NCI-H2196 (cell line): ENCODE measurements at regions not wholly inside any gene's neighbourhood (a gene's known extent, or its start where the extent isn't known, plus 50 kb on each side); places are given as distances from the start of the nearest gene placed in this dataset.

Source experiments
- DNase-seq: peaks from one replicate; lab custom pipeline; 2025; ENCODE audit not compliant: unreplicated experiment; lab: John Stamatoyannopoulos, UW

DNA sequence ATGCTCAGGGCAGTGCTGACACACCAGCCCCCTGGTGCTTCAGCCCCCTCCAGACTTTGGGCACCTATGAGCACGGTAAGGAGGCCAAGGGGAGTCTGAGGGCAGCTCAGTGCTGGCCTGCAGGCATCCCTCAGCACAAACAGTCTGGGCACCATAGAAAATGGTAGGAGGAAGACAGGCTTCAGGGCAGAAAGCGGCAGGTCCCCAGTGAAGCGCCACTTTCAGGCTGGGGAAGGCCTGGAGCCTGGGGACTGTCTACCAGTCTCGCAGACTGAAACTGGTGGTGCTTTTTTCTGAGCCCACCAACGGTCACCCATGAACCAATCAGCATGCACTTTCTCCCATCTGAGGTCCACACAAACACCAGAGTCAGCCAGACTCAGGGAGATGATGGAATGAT lies 1074.7 kb downstream of the PCDH18 start:
- no peak for DNase-seq

DNA sequence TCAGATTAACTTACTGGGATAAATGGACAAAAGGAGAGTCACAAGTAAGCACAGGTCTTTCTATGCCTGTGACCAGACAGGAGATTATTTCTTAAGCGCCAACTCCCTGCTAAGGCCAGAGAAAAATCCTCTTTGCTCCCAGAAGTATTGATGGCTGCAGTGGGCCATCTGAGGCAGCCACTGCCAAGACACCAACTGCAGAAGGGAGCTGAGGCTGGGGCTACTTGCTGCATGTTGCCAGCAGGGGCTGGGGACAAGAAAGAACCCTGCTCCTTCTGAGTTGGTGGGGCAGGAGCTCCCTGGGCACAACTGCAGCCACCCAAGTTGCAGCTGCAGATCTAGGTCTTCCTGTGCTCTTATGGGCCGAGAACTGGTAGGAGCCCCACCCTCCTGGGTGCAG lies 1075.3 kb downstream of the PCDH18 start:
- no peak for DNase-seq

DNA sequence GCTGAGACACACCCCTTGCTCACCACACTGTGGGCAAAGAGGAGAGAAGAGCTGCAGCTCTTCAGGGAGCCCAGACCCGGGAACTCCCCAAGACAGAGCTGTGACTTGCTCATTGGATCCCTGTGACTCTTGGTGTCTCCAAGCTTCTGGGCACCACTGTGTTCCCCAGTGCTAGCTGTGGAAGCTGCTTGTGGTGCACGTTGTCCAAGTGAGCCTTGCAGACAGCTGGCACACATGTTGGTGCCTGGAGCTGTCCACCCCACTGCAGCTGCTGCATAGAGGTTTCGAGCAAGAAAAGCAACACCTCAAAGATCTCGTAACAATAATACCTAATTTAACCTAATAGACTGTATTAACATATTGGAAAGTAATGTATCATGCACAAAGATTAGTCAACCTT lies 1089.3 kb downstream of the PCDH18 start:
- no peak for DNase-seq

DNA sequence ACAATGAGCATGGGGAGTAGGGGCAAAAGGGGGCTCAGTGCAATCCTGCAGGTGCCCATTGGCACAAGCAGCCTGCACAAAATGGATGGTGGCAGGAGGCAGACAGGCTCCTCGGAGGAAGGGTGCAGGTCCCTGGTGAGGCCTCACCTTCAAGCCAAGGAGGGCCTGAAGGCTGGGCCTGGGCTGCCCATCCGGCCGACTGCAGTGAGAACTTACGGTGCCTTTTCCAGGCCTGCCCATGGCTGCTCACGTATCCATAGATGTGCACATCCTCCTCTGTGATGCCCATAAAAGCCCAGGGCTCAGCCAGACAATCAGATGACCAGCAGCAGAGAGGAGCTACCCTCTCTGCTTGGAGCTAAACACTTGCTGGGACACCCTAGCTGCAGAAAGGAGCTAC lies 1089.8 kb downstream of the PCDH18 start:
- DNase-seq: no peak

DNA sequence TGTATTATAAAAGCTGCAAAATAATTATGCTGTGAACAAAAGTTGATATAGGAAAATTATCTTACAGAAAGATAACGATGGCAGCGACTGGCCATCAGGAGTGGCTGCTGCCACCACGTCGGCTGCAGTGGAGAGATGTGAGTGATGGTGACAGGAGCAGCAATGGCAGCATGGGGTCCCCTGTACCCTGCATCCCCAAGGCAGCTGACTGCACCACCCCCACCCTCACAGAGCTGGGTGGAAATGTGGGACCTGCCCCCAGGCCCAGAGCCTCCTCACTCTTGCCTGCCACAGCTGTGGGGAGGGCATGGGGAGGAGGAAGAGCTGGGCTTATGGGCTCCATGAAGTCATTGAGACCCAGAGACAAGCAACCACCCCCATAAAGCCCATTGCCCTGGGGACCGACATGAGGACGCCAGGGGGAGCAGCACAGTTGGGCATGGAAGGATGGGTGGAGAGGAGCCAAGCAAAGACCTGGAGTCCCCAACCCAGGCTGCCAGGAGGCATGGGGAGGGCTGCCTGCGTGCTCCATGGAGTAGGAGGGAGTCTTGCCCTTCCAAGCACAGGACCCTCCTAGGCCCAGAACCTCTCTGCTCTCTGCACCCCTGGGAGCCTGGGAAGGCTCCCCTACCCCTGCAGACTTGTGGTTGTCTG lies 1090.5 kb downstream of the PCDH18 start:
- DNase-seq: no peak

DNA sequence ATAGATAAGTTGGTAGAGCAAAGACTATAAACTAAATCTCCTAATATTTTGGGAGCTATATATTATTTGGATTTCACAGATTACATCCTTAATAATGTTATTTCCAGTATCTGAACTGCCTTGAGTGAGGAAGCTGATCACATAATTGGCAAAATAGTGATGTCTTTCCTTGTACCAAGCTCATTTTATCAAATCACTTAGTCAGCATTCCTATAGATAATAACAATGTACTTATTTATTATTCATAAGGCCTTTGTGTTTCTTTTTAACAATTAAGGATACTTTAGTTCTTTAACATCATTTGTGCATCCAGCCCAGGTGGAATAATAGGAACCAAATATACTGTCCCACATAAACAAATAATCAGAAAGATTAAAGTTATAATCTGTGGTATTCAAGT lies 1093.6 kb downstream of the PCDH18 start:
- no peak for DNase-seq

DNA sequence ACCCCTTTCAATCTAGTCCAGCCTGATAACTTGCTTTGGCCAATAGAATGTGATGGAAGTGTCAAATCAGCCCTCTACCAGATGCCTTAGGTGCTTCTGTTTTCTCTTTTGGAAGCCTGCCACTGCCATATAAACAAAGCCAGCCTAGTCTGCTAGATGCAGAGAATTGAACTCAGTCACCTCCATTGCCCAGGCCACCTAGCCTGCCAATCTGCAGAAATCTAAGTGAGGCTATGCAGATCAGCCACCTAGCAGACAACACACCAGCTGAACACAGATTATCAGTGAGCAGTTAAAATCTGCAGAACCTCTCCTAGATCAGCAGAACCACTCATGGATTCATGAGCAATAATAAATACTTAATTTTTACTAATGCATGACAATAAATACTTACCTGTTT lies 1108.2 kb downstream of the PCDH18 start:
- DNase-seq: no peak

DNA sequence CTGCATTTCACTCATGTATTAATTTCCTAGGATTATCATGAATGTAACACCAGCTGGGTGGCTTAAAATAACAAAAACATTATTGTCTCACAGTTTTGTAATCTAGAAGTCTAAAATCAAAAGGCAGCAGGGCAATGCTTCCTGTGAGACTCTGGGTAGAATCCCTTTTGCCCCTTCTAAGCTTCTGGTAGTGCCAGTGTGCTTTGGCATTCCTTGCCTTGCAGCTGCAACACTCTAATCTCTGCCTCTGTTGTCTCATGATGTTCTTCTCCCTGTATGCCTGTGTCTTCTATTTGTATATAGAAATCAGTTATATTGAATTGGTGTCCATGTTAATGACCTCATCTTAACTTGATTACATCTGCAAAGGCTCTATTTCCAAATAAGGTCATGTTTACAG lies 1117.3 kb downstream of the PCDH18 start:
- no peak for DNase-seq

DNA sequence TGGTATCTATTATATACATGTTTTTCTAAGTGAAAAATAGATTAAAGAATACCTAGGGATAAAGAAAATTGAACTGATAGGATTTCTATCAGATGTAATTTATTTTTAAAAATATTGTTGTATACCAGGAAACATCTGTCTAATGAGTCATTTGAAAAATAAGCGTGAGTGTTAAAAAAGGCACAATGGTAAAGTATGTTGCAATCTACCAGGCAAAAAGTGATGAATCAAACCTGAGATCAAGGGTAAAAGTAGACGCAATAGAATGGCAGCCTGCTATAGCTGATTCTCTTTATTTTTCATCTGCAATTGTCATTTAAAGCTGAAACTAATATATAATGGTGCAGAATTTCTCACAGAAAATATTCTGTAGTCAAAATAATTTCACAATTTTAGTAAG lies 1119.6 kb downstream of the PCDH18 start:
- no peak for DNase-seq

DNA sequence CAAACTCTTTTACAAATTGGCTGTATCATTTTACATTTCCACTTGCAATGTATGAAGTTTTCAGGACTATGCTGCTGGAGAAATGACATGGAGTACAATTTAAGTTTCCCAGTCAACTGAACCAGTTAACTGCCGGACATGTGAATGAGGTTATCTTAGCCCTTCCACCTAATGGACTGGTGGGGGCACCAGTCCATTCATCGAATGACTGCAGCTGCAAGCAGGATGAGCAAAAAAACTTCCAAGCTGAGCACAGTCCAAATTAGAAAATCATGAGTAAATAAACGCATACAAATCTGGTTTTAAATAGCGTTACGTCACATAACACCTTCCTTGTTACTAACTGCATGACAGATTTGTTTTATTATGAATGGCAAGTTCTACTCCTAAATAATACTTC lies 1131.5 kb downstream of the PCDH18 start:
- no peak for DNase-seq

DNA sequence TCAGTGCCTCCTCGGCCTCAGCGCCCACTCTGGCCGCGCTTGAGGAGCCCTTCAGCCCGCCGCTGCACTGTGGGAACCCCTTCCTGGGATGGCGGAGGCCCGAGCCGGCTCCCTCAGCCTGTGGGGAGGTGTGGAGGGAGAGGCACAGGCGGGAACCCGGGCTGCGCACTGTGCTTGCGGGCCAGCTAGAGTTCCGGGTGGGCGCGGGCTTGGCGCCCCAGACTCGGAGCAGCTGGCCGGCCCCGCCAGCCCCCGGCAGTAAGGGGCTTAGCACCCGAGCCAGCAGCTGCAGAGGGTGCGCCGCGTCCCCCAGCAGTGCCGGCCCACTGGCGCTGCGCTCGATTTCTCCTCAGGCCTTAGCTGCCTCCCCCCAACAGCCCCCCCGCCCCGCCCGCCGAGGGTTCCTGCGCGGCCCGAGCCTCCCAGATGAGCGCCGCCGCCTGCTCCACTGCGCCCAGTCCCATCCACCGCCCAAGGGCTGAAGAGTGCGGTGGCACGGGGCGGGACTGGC lies 1137.0 kb downstream of the PCDH18 start:
- no peak for DNase-seq

DNA sequence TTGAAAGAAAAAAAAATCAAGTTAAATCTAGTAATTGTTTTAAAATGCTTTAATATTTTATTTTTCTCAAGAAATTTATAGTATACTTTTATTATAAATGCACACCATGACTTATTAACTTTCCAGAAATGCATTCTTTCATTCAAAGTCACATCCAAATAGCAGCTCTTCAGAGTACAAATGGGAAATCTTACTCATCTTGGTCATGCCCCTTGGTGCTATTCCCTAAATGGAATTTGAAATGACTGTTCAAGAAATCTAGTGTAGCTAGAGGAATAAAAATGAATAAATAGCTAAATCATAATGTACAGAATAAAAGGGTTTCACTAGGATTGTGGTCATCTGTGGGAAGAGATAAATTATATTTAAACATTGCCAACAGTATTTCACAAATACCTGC lies 1139.7 kb downstream of the PCDH18 start:
- no peak for DNase-seq

DNA sequence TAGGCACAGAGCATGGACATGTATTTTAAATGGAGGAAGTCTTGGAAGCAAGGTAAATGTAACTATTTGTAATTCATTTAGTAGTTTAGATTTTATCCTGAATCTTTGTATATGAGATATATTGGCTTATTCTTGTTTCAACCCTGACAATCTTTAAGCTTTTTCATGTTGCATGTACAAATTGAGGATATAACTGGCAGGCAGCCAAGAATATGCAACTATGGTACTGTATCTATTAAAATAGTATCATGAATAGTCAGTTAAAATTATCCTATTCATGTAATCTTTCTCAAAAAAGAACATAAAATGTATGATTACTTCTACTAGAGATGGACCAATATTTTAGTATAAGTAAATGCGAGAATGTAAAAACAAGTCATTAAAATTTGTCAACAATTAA lies 1141.5 kb downstream of the PCDH18 start:
- no peak for DNase-seq

DNA sequence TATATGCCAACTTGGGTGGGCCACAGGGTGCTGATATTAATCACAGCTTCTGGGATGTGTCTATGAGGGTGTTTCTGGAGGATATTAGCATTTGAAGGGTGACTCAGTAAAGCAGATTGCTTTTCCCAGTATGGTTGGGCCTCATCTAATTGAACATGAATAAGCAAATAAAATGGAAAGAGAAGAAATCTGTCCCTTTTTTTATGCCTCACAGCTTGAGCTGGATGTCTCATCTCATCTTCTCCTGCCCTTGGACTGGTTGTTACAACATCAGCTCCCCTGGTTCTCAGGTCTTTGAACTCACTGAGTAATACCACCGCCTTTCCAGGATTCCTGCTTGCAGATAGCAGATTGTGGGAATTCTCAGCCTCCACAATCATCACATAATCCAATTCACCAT lies 1149.2 kb downstream of the PCDH18 start:
- DNase-seq: no peak

DNA sequence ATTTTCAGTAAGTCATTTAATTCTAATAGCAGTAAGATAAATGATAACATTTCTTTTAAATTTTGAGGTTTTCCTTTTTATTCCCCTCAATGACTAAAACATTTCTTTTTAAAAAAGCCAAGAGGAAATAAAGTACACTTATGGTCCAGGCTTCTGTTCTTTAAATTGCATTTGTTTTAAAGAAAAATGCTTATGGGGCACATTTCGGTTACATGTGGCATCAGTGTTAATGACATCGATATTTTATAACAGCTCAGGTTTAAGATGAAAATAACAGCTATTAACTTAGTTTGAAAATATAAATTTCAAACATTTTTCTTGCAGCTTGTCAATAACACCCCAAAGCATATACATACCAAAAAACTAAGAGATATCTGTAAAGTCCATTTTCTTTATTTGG lies 1161.1 kb downstream of the PCDH18 start:
- no peak for DNase-seq

DNA sequence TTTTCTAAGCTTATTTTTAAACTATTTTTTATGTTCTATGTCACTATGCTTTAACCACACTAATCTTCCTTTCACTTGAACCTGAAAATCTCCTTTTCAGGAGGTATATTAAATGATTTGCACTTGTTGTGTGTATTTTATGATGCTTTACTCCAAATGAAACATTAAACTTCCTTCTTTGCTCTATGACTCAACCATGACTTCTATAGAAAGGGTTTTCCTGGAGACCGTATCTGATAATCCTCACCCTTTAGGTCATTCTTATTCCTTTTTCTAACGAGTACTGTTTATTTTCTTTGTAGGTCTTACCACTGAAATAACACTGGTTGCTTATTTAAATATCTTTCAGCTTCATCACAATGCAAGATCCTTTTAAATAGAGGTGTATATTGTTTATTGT lies 1163.2 kb downstream of the PCDH18 start:
- no peak for DNase-seq

DNA sequence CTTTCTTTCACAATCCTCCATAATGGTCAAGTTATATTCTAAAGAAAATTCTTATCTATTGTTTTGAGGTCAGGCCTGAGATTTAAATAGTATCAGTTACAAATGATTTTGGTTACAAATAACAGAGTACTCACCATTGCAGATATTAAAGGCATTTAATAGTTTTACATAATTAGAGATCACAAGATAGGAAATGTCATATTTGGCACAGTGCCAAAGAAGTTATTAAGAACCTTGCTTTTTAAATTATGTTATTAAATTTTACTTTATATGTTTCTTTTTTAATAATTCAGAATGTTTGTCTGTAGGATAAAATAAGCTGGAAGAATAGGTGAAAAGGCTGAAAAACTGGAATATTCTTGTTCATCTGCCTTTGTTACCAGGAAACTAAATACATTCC lies 1174.7 kb downstream of the PCDH18 start:
- DNase-seq: no peak

DNA sequence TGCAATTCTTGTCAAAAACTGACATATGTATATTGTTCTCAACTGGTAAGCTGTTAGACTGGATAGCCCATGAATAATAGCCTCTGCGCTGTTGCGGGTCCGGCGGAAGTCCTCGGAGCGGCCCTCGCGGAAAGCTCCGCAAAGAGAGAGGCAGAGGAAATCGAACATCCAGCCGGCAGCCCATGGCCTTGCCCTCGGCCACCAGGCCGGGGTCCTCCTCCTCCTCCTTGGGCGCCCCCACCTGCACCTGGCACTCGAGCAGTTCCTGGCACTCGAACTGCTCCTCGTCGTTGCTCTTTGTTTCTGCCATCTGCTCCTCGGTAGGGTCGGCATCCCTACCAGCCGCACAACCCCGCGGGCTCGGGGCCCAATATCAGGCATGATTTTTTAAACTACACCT lies 1176.3 kb downstream of the PCDH18 start:
- no peak for DNase-seq

DNA sequence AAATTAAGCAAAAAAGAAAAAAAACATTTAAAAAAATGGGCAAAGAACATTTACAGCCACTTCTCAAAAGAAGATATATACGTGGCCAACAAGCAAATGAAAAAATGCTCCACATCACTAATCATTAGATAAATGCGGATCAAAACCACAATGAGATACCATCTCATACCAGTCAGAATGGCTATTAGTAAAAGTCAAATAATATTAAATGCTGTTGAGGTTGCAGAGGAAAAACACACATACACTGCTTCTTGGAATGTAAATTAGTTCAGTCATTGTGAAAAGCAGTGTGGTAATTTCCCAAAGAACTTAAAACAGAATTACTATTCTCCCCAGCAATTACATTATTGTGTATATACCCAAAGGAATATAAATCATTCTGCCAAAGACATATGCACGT lies 1189.0 kb downstream of the PCDH18 start:
- DNase-seq: no peak

DNA sequence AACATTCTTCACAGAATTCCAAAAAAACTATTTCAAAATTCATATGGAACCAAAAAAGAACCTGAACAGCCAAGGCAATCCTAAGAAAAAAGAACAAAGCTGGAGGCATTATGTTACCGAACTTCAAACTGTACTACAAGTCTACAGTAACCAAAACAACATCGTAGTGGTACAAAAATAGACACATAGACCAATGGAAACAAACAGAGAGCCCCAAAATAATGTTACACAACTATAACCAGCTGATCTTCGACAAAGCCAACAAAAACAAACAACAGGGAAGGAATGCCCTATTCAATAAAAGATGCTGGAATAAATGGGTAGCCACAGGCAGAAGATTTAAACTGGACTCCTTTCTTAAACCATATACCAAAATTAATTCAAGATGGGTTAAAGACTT lies 1189.6 kb downstream of the PCDH18 start:
- DNase-seq: no peak

DNA sequence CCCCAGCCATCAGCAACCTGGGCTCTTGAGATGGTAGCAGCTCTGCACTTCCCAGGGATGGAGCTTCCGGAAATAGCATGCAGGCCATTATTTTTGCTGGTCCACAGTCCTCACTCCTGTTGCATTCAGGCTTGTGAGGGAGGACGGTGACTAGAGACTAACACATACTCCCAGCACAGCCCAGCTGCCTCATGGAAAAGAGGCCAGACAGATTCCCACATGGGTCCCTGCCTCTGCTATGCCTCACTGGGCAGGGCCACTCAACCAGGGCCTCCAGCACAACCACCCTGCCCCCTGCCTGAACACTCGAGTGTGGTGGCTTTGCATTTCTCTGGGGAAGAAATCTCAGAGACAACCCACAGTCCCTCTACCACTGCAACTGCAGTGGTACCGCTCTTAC lies 1195.1 kb downstream of the PCDH18 start:
- no peak for DNase-seq

DNA sequence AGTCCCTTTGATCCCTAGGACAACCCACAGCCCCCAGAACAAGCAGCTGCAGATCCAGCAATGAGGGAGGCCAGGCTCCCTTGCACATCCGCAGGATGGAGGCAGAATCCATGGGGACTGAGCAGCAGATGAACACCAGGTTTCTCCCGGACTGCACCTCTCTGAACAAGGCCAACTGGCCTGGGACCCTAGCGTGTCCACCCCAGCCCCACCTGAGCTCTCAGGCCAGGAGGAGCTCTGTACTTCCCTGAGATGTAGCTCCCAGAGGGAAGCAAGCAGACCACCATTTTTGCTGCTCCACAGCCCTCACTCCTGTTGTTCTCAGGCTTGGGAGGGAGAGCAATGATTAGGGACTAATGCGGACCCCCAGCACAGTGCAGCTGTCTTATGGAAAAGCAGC lies 1195.8 kb downstream of the PCDH18 start:
- DNase-seq: no peak

DNA sequence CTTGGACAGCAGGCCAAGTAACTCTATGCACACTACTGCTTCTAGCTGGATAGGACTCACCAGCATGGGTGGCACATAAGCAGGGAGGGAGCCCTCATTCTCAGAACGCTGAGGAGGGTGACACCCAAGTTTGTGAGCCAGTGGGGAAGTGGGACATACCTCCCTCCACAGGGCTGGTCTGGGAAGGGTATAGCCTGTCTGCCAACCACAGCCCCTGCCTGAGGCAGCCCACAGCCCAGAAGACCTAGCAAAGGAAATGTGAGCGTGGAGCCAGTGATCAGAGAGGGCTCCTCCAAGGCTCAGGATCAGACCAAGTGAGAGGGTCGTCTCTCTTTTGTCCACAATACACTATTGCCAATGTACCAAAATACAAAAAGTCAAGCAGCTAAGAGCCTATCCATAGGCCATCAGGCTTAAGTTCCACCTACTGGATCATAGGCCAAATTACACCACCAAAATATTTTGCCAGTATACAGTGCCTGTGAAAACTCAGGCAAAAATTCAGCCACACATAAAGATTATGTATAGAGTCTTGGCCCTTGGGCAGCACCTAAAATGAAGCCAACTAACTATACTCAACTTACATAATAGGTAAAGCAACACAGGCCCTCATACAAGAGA lies 1203.1 kb downstream of the PCDH18 start:
- no peak for DNase-seq
